ENCODE measurements at regions not wholly inside any gene's neighbourhood (a gene's known extent, or its start where the extent isn't known, plus 50 kb on each side); places are given as distances from the start of the nearest gene placed in this dataset.
"Not testable (repeated sequence)": the region's sequence is repeated elsewhere in the genome, so short reads cannot be mapped to it uniquely, and the experiment has no call there.

GRCh38 chr1:194629011-194629410 lies 1442.6 kb upstream of the B3GALT2 start:
- H3K27ac ChIP-seq (ENCODE audit: low read depth, low read length), result no peak overlapping the region
- no peak overlapping the region for H3K4me3 ChIP-seq (ENCODE audit: low read length in 3 of 3)
- H3K27me3 ChIP-seq (ENCODE audit: control insufficient read depth in 3 of 3, insufficient read depth in 3 of 3, low read length in 3 of 3), result no peaks in the 10 kb centered on the region
- H3K9me3 ChIP-seq (ENCODE audit: control insufficient read depth in 3 of 3, low read length in 3 of 3), result peaks cover 0 to 3% (median 0%) of the 10 kb centered on the region in 3 donors
- H3K9ac ChIP-seq (ENCODE audit: low read depth in 1 of 3, low read length in 3 of 3), result no peak overlapping the region
- H3K36me3 ChIP-seq (ENCODE audit: control insufficient read depth in 3 of 3, insufficient read depth in 3 of 3, low read length in 3 of 3), result no peaks in the 10 kb centered on the region
- H3K4me1 ChIP-seq (ENCODE audit: control insufficient read depth in 3 of 3, insufficient read depth in 3 of 3, low read length in 3 of 3), result no peaks in the 10 kb centered on the region

- H3K9ac ChIP-seq (ENCODE audit: low read depth in 1 of 3, low read length in 3 of 3), result no peak overlapping the region
- H3K4me3 ChIP-seq (ENCODE audit: low read length in 3 of 3), result no peak overlapping the region
- no peaks in the 10 kb centered on the region for H3K27me3 ChIP-seq (ENCODE audit: control insufficient read depth in 3 of 3, insufficient read depth in 3 of 3, low read length in 3 of 3)
- no peaks in the 10 kb centered on the region for H3K4me1 ChIP-seq (ENCODE audit: control insufficient read depth in 3 of 3, insufficient read depth in 3 of 3, low read length in 3 of 3)
- H3K27ac ChIP-seq (ENCODE audit: low read depth, low read length), result no peak overlapping the region
- no peaks in the 10 kb centered on the region for H3K36me3 ChIP-seq (ENCODE audit: control insufficient read depth in 3 of 3, insufficient read depth in 3 of 3, low read length in 3 of 3)
- H3K9me3 ChIP-seq (ENCODE audit: control insufficient read depth in 3 of 3, low read length in 3 of 3), result peaks cover 0 to 3% (median 0%) of the 10 kb centered on the region in 3 donors
These were observed 1438.4 kb upstream of the B3GALT2 start for GRCh38 chr1:194624833-194625232.

- H3K27ac ChIP-seq (ENCODE audit: low read depth, low read length), result no peak overlapping the region
- H3K4me3 ChIP-seq (ENCODE audit: low read length in 3 of 3), result no peak overlapping the region
- no peak overlapping the region for H3K9ac ChIP-seq (ENCODE audit: low read depth in 1 of 3, low read length in 3 of 3)
- no peaks in the 10 kb centered on the region for H3K36me3 ChIP-seq (ENCODE audit: control insufficient read depth in 3 of 3, insufficient read depth in 3 of 3, low read length in 3 of 3)
- H3K27me3 ChIP-seq (ENCODE audit: control insufficient read depth in 3 of 3, insufficient read depth in 3 of 3, low read length in 3 of 3), result no peaks in the 10 kb centered on the region
- H3K9me3 ChIP-seq (ENCODE audit: control insufficient read depth in 3 of 3, low read length in 3 of 3), result peaks cover 0 to 4% (median 2%) of the 10 kb centered on the region in 3 donors
- H3K4me1 ChIP-seq (ENCODE audit: control insufficient read depth in 3 of 3, insufficient read depth in 3 of 3, low read length in 3 of 3), result no peaks in the 10 kb centered on the region
These were observed 1431.7 kb upstream of the B3GALT2 start for GRCh38 chr1:194618101-194618500.

- not testable (repeated sequence) for H3K4me1 ChIP-seq (ENCODE audit: control insufficient read depth in 3 of 3, insufficient read depth in 3 of 3, low read length in 3 of 3); H3K9me3 ChIP-seq (ENCODE audit: control insufficient read depth in 3 of 3, low read length in 3 of 3); H3K27ac ChIP-seq (ENCODE audit: low read depth, low read length); H3K4me3 ChIP-seq (ENCODE audit: low read length in 3 of 3); H3K27me3 ChIP-seq (ENCODE audit: control insufficient read depth in 3 of 3, insufficient read depth in 3 of 3, low read length in 3 of 3); H3K9ac ChIP-seq (ENCODE audit: low read depth in 1 of 3, low read length in 3 of 3); H3K36me3 ChIP-seq (ENCODE audit: control insufficient read depth in 3 of 3, insufficient read depth in 3 of 3, low read length in 3 of 3)
These were observed 1430.9 kb upstream of the B3GALT2 start for GRCh38 chr1:194617272-194617671.

GRCh38 chr1:194616835-194617234 lies 1430.4 kb upstream of the B3GALT2 start:
- Histone ChIP-seq H3K4me1 (ENCODE audit: control insufficient read depth in 3 of 3, insufficient read depth in 3 of 3, low read length in 3 of 3) (no peaks in the 10 kb centered on the region), H3K9ac (ENCODE audit: low read depth in 1 of 3, low read length in 3 of 3) (no peak overlapping the region), H3K36me3 (ENCODE audit: control insufficient read depth in 3 of 3, insufficient read depth in 3 of 3, low read length in 3 of 3) (no peaks in the 10 kb centered on the region), H3K27ac (ENCODE audit: low read depth, low read length) (no peak overlapping the region), H3K4me3 (ENCODE audit: low read length in 3 of 3) (no peak overlapping the region), H3K27me3 (ENCODE audit: control insufficient read depth in 3 of 3, insufficient read depth in 3 of 3, low read length in 3 of 3) (no peaks in the 10 kb centered on the region), H3K9me3 (ENCODE audit: control insufficient read depth in 3 of 3, low read length in 3 of 3) (peaks cover 0 to 4% (median 2%) of the 10 kb centered on the region in 3 donors)

GRCh38 chr1:194602184-194602583 lies 1415.8 kb upstream of the B3GALT2 start:
- H3K27me3 ChIP-seq (ENCODE audit: control insufficient read depth in 3 of 3, insufficient read depth in 3 of 3, low read length in 3 of 3), result no peaks in the 10 kb centered on the region
- no peak overlapping the region for H3K27ac ChIP-seq (ENCODE audit: low read depth, low read length)
- H3K4me1 ChIP-seq (ENCODE audit: control insufficient read depth in 3 of 3, insufficient read depth in 3 of 3, low read length in 3 of 3), result no peaks in the 10 kb centered on the region
- no peak overlapping the region for H3K4me3 ChIP-seq (ENCODE audit: low read length in 3 of 3)
- no peaks in the 10 kb centered on the region for H3K9me3 ChIP-seq (ENCODE audit: control insufficient read depth in 3 of 3, low read length in 3 of 3)
- no peaks in the 10 kb centered on the region for H3K36me3 ChIP-seq (ENCODE audit: control insufficient read depth in 3 of 3, insufficient read depth in 3 of 3, low read length in 3 of 3)
- H3K9ac ChIP-seq (ENCODE audit: low read depth in 1 of 3, low read length in 3 of 3), result no peak overlapping the region

- Histone ChIP-seq H3K4me3 (ENCODE audit: low read length in 3 of 3) (no peak overlapping the region), H3K4me1 (ENCODE audit: control insufficient read depth in 3 of 3, insufficient read depth in 3 of 3, low read length in 3 of 3) (no peaks in the 10 kb centered on the region)
These were observed 1414.3 kb upstream of the B3GALT2 start for GRCh38 chr1:194600716-194601115.

GRCh38 chr1:194598098-194598497 lies 1411.7 kb upstream of the B3GALT2 start:
- no peak overlapping the region for H3K4me3 ChIP-seq (ENCODE audit: low read length in 3 of 3)
- H3K9ac ChIP-seq (ENCODE audit: low read depth in 1 of 3, low read length in 3 of 3), result no peak overlapping the region
- no peak overlapping the region for H3K27ac ChIP-seq (ENCODE audit: low read depth, low read length)
- H3K36me3 ChIP-seq (ENCODE audit: control insufficient read depth in 3 of 3, insufficient read depth in 3 of 3, low read length in 3 of 3), result no peaks in the 10 kb centered on the region
- H3K9me3 ChIP-seq (ENCODE audit: control insufficient read depth in 3 of 3, low read length in 3 of 3), result no peaks in the 10 kb centered on the region
- H3K27me3 ChIP-seq (ENCODE audit: control insufficient read depth in 3 of 3, insufficient read depth in 3 of 3, low read length in 3 of 3), result no peaks in the 10 kb centered on the region
- H3K4me1 ChIP-seq (ENCODE audit: control insufficient read depth in 3 of 3, insufficient read depth in 3 of 3, low read length in 3 of 3), result no peaks in the 10 kb centered on the region

More at GRCh38 chr1:194600716-194601115, 1414.3 kb upstream of the B3GALT2 start:
- Histone ChIP-seq H3K9me3 (ENCODE audit: control insufficient read depth in 3 of 3, low read length in 3 of 3) (no peaks in the 10 kb centered on the region), H3K9ac (ENCODE audit: low read depth in 1 of 3, low read length in 3 of 3) (no peak overlapping the region), H3K27me3 (ENCODE audit: control insufficient read depth in 3 of 3, insufficient read depth in 3 of 3, low read length in 3 of 3) (no peaks in the 10 kb centered on the region), H3K27ac (ENCODE audit: low read depth, low read length) (no peak overlapping the region), H3K36me3 (ENCODE audit: control insufficient read depth in 3 of 3, insufficient read depth in 3 of 3, low read length in 3 of 3) (no peaks in the 10 kb centered on the region)

GRCh38 chr1:194586302-194586701 lies 1399.9 kb upstream of the B3GALT2 start:
- Histone ChIP-seq H3K9ac (ENCODE audit: low read depth in 1 of 3, low read length in 3 of 3) (no peak overlapping the region), H3K27ac (ENCODE audit: low read depth, low read length) (no peak overlapping the region), H3K36me3 (ENCODE audit: control insufficient read depth in 3 of 3, insufficient read depth in 3 of 3, low read length in 3 of 3) (no peaks in the 10 kb centered on the region)

GRCh38 chr1:194584052-194584451 lies 1397.6 kb upstream of the B3GALT2 start:
- Histone ChIP-seq H3K27me3 (ENCODE audit: control insufficient read depth in 3 of 3, insufficient read depth in 3 of 3, low read length in 3 of 3) (no peaks in the 10 kb centered on the region), H3K4me3 (ENCODE audit: low read length in 3 of 3) (no peak overlapping the region), H3K4me1 (ENCODE audit: control insufficient read depth in 3 of 3, insufficient read depth in 3 of 3, low read length in 3 of 3) (no peaks in the 10 kb centered on the region), H3K27ac (ENCODE audit: low read depth, low read length) (no peak overlapping the region), H3K9ac (ENCODE audit: low read depth in 1 of 3, low read length in 3 of 3) (peak overlapping the region in 1 of 3 donors; percentile 2), H3K9me3 (ENCODE audit: control insufficient read depth in 3 of 3, low read length in 3 of 3) (peaks cover 0 to 7% (median 2%) of the 10 kb centered on the region in 3 donors), H3K36me3 (ENCODE audit: control insufficient read depth in 3 of 3, insufficient read depth in 3 of 3, low read length in 3 of 3) (no peaks in the 10 kb centered on the region)

More at GRCh38 chr1:194586302-194586701, 1399.9 kb upstream of the B3GALT2 start:
- peaks cover 0 to 7% (median 3%) of the 10 kb centered on the region in 3 donors for H3K9me3 ChIP-seq (ENCODE audit: control insufficient read depth in 3 of 3, low read length in 3 of 3)
- no peaks in the 10 kb centered on the region for H3K4me1 ChIP-seq (ENCODE audit: control insufficient read depth in 3 of 3, insufficient read depth in 3 of 3, low read length in 3 of 3)
- H3K4me3 ChIP-seq (ENCODE audit: low read length in 3 of 3), result no peak overlapping the region
- no peaks in the 10 kb centered on the region for H3K27me3 ChIP-seq (ENCODE audit: control insufficient read depth in 3 of 3, insufficient read depth in 3 of 3, low read length in 3 of 3)

GRCh38 chr1:194570476-194570875 lies 1384.1 kb upstream of the B3GALT2 start:
- H3K36me3 ChIP-seq (ENCODE audit: control insufficient read depth in 3 of 3, insufficient read depth in 3 of 3, low read length in 3 of 3), result no peaks in the 10 kb centered on the region
- H3K4me3 ChIP-seq (ENCODE audit: low read length in 3 of 3), result no peak overlapping the region
- H3K9ac ChIP-seq (ENCODE audit: low read depth in 1 of 3, low read length in 3 of 3), result no peak overlapping the region
- H3K27ac ChIP-seq (ENCODE audit: low read depth, low read length), result no peak overlapping the region
- no peaks in the 10 kb centered on the region for H3K9me3 ChIP-seq (ENCODE audit: control insufficient read depth in 3 of 3, low read length in 3 of 3)
- H3K27me3 ChIP-seq (ENCODE audit: control insufficient read depth in 3 of 3, insufficient read depth in 3 of 3, low read length in 3 of 3), result no peaks in the 10 kb centered on the region
- no peaks in the 10 kb centered on the region for H3K4me1 ChIP-seq (ENCODE audit: control insufficient read depth in 3 of 3, insufficient read depth in 3 of 3, low read length in 3 of 3)
